Gastroesophageal sphincter (tissue), 3 donors: ENCODE measurements at regions not wholly inside any gene's neighbourhood (a gene's known extent, or its start where the extent isn't known, plus 50 kb on each side); places are given as distances from the start of the nearest gene placed in this dataset.

ENCODE experiments used
- CTCF ChIP-seq, 4 experiments: fragments of 200-600 bp in 2 of 4; fragments of 450-650 bp in 2 of 4; sonication (generic) in 1 of 4; IDR thresholded peaks; one replicate each; pipeline ENCODE4 v1.5.1; 2017 to 2019; ENCODE audit warnings: antibody characterized with exemption in 4 of 4, mild to moderate bottlenecking in 2 of 4, moderate library complexity in 2 of 4
- EP300 ChIP-seq: sonication (generic); formaldehyde crosslinking; IDR thresholded peaks from one replicate; pipeline ENCODE4 v1.6.1; 2017; ENCODE audit warnings: antibody characterized with exemption, mild to moderate bottlenecking
- POLR2A ChIP-seq, 2 donors: fragments of 450-650 bp; IDR thresholded peaks; one replicate each; pipeline ENCODE4 v1.6.1; 2017; ENCODE audit warnings: antibody characterized with exemption in 2 of 2, mild to moderate bottlenecking in 2 of 2, moderate library complexity in 1 of 2
- POLR2AphosphoS5 ChIP-seq: sonication (generic); formaldehyde crosslinking; IDR thresholded peaks from one replicate; pipeline ENCODE4 v1.6.1; 2017; ENCODE audit warnings: antibody characterized with exemption

GRCh38 chr2:103462101-103462500 is 700.3 kb downstream of the TMEM182 start:
- no peak for TF ChIP-seq CTCF (IDR thresholded peaks at IDR 0.05)
- no peak for TF ChIP-seq POLR2A (IDR thresholded peaks at IDR 0.05)
- no peak for TF ChIP-seq POLR2AphosphoS5
- no peak for TF ChIP-seq EP300
